IMR-90 (cell line): ENCODE measurements at regions not wholly inside any gene's neighbourhood (a gene's known extent, or its start where the extent isn't known, plus 50 kb on each side); places are given as distances from the start of the nearest gene placed in this dataset.

Experiments used
- ATAC-seq: fragments of 200-7000 bp; cut with Tn5 transposase; 2 replicates; pipeline ENCODE4 v1.9.1; 2020; ENCODE audit warnings: low read depth, mild to moderate bottlenecking, moderate library complexity
- BruUV-seq: library from RNA; stranded (reverse); fragments of 400-500 nt; replicated peaks from 2 replicates; lab custom pipeline; 2021; lab: Mats Ljungman, UMichigan
- CTCF ChIA-PET: fragments of 300-600 bp; formaldehyde crosslinking; extraction: SDS; loops from one replicate; lab custom pipeline; 2021; ENCODE audit warnings: antibody characterized with exemption; lab: Yijun Ruan, JAX
- POLR2A ChIA-PET: fragments of 300-600 bp; sonication (Branson Sonifier 250); formaldehyde crosslinking; loops from one replicate; lab custom pipeline; 2022; ENCODE audit warnings: antibody characterized with exemption; ENCODE audit not compliant: unreplicated experiment; lab: Charles Lee
- DNase-seq: peaks from one replicate; pipeline ENCODE4 v3.0.0; 2013
- H2AFZ ChIP-seq: replicated peaks from 2 replicates; pipeline ENCODE3; 2013; ENCODE audit warnings: low read length, mild to moderate bottlenecking; ENCODE audit not compliant: poor library complexity
- H2AK5ac ChIP-seq: 2 replicates; pipeline ENCODE4 v1.6.1; 2013; ENCODE audit warnings: low read depth, low read length, inconsistent platforms
- H2AK9ac ChIP-seq: replicated peaks from 2 replicates; pipeline ENCODE3; 2013; ENCODE audit warnings: mild to moderate bottlenecking, low read depth, low read length, moderate library complexity; ENCODE audit not compliant: poor library complexity
- H2BK120ac ChIP-seq: 2 replicates; pipeline ENCODE4 v1.6.1; 2013; ENCODE audit warnings: low read depth, low read length, inconsistent platforms
- H2BK15ac ChIP-seq: 3 replicates; pipeline ENCODE4 v1.6.1; 2013; ENCODE audit warnings: low read depth, low read length, inconsistent platforms
- H2BK20ac ChIP-seq: 2 replicates; pipeline ENCODE4 v1.6.1; 2013; ENCODE audit warnings: low read depth, mild to moderate bottlenecking, inconsistent platforms, low read length, moderate library complexity
- H2BK5ac ChIP-seq: 2 replicates; pipeline ENCODE4 v1.6.1; 2013; ENCODE audit warnings: mild to moderate bottlenecking, low read depth, low read length, inconsistent platforms; ENCODE audit not compliant: poor library complexity, severe bottlenecking
- H3K14ac ChIP-seq: replicated peaks from 2 replicates; pipeline ENCODE4 v1.6.1; 2013; ENCODE audit warnings: low read depth, low read length, inconsistent platforms
- H3K18ac ChIP-seq: 2 replicates; pipeline ENCODE4 v1.6.1; 2013; ENCODE audit warnings: low read depth, low read length, control low read depth
- H3K23ac ChIP-seq: 2 replicates; pipeline ENCODE4 v1.6.1; 2013; ENCODE audit warnings: low read depth, low read length, inconsistent platforms
- H3K27ac ChIP-seq: 2 replicates; pipeline ENCODE4 v1.5.1; 2013; ENCODE audit warnings: mild to moderate bottlenecking, control low read depth, low read length; ENCODE audit not compliant: insufficient read depth
- H3K27me3 ChIP-seq: 2 replicates; pipeline ENCODE4 v1.6.1; 2013; ENCODE audit warnings: low read length; ENCODE audit not compliant: control insufficient read depth, insufficient read depth
- H3K36me3 ChIP-seq: 2 replicates; pipeline ENCODE4 v1.6.1; 2013; ENCODE audit warnings: low read length, mixed read lengths; ENCODE audit not compliant: control insufficient read depth, insufficient read depth
- H3K4ac ChIP-seq: 2 replicates; pipeline ENCODE4 v1.6.1; 2013; ENCODE audit warnings: low read depth, low read length, inconsistent platforms
- H3K4me1 ChIP-seq: 2 replicates; pipeline ENCODE4 v1.6.1; 2013; ENCODE audit warnings: low read length, mixed read lengths; ENCODE audit not compliant: control insufficient read depth, insufficient read depth
- H3K4me2 ChIP-seq: 2 replicates; pipeline ENCODE4 v1.6.1; 2013; ENCODE audit warnings: low read depth, mild to moderate bottlenecking, control low read depth, low read length, moderate library complexity
- H3K4me3 ChIP-seq: 2 replicates; pipeline ENCODE4 v1.5.1; 2013; ENCODE audit warnings: low read depth, mild to moderate bottlenecking, control low read depth, low read length, moderate library complexity; ENCODE audit not compliant: insufficient read depth
- H3K56ac ChIP-seq: 2 replicates; pipeline ENCODE4 v1.6.1; 2013; ENCODE audit warnings: low read length, inconsistent platforms; ENCODE audit not compliant: insufficient read depth; ENCODE audit errors: extremely low read depth
- H3K79me1 ChIP-seq, 2 experiments: 2 replicates each; pipeline ENCODE4 v1.6.1; 2013; ENCODE audit warnings: low read length in 2 of 2, inconsistent platforms in 1 of 2, low read depth in 1 of 2
- H3K9ac ChIP-seq: 2 replicates; pipeline ENCODE4 v1.6.1; 2013; ENCODE audit warnings: low read depth, low read length, control low read depth
- H3K9me1 ChIP-seq: 2 replicates; pipeline ENCODE4 v1.6.1; 2013; ENCODE audit warnings: low read length, inconsistent platforms; ENCODE audit not compliant: insufficient read depth
- H3K9me3 ChIP-seq: 2 replicates; pipeline ENCODE4 v1.6.1; 2013; ENCODE audit warnings: low read length; ENCODE audit not compliant: control insufficient read depth, insufficient read depth
- H4K20me1 ChIP-seq: 2 replicates; pipeline ENCODE4 v1.6.1; 2013; ENCODE audit warnings: low read length, inconsistent platforms; ENCODE audit not compliant: insufficient read depth
- H4K5ac ChIP-seq: 2 replicates; pipeline ENCODE4 v1.6.1; 2013; ENCODE audit warnings: mild to moderate bottlenecking, low read depth, low read length, control low read depth
- H4K8ac ChIP-seq, 2 experiments: 2 replicates each; pipeline ENCODE4 v1.6.1; 2013; ENCODE audit warnings: low read depth in 2 of 2, low read length in 2 of 2, control low read depth in 1 of 2, inconsistent platforms in 1 of 2
- H4K91ac ChIP-seq: 2 replicates; pipeline ENCODE4 v1.6.1; 2013; ENCODE audit warnings: low read depth, low read length, inconsistent platforms; ENCODE audit not compliant: insufficient read depth
- CEBPB ChIP-seq: IDR thresholded peaks from 2 replicates; pipeline ENCODE4 v1.6.1; 2012; ENCODE audit warnings: low read depth, low read length, improper control_type of control experiment
- CHD1 ChIP-seq: IDR thresholded peaks from 2 replicates; pipeline ENCODE4 v1.6.1; 2012; ENCODE audit warnings: low read depth, low read length, improper control_type of control experiment
- MAZ ChIP-seq: IDR thresholded peaks from 2 replicates; pipeline ENCODE4 v1.6.1; 2012; ENCODE audit warnings: low read depth, mild to moderate bottlenecking, low read length, improper control_type of control experiment, moderate library complexity, borderline replicate concordance
- RAD21 ChIP-seq: IDR thresholded peaks from 2 replicates; pipeline ENCODE4 v1.6.1; 2012; ENCODE audit warnings: low read length, improper control_type of control experiment
- whole genome bisulfite sequencing, 2 experiments: methylation state at CpG; one replicate each; pipeline versions ENCODE4 v1.1.5 to v1.1.7; 2013; ENCODE audit warnings: missing lambda C conversion rate in 2 of 2; ENCODE audit not compliant: insufficient read length in 1 of 2; ENCODE audit errors: extremely low coverage in 2 of 2; 5-methylcytosine and 5-hydroxymethylcytosine counted together
- dilution Hi-C: fragments of 300-500 bp; cut with HindIII; formaldehyde crosslinking; loops from one replicate; pipeline ENCODE4 v1.14.3; 2018; ENCODE audit warnings: low sequenced_read_pairs; ENCODE audit not compliant: unreplicated experiment
- in situ Hi-C: fragments of 300-500 bp; cut with MboI; formaldehyde crosslinking; loops from 3 replicates; pipeline ENCODE4 v1.14.3; 2019; ENCODE audit warnings: low sequenced_read_pairs, inconsistent platforms, mixed read lengths
- intact Hi-C: fragments of 100-400 bp; cut with micrococcal nuclease; formaldehyde crosslinking; loops from 2 replicates; pipeline ENCODE4 v1.10.0; 2022
- TF ChIP-seq, protein P1 (sequence below): fragments of 150-350 bp; IDR thresholded peaks from 2 replicates; pipeline ENCODE4 v1.6.1; 2017; ENCODE audit warnings: mild to moderate bottlenecking, antibody characterized with exemption, low read length, low read depth

DNA sequence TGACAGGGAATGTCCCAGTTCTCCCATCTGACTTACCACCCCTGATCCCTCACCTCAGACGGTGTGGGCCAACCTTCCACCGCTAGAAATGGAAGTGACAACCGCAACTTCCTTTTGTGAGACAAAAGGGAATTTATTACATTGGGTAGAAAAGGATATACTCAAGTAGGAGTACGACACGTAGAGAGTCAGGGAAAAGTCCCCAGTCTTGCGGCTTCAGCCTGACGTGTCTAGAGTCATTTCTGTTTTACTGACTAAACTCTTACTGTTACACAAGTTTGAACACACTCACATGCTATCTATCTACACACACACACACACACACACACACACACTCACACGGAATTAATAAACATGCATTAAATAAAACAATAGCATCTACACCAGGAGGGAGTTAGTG is 178.9 kb downstream of the COPRS start:
- Histone ChIP-seq H3K79me1 (no peaks in the 10 kb centered on the region), H3K4me1 (peaks cover 5% of the 10 kb centered on the region), H3K4ac (no peak overlapping the region), H4K91ac (no peak overlapping the region), H4K8ac (no peak overlapping the region), H2AFZ (no peak overlapping the region), H4K20me1 (no peaks in the 10 kb centered on the region), H2BK5ac (no peak overlapping the region), H3K18ac (no peak overlapping the region), H3K9ac (no peak overlapping the region), H3K4me2 (no peak overlapping the region), H3K9me3 (no peaks in the 10 kb centered on the region), H2AK9ac (no peak overlapping the region), H4K5ac (no peak overlapping the region), H2AK5ac (no peak overlapping the region), H3K14ac (0 out of 2 replicates have a peak overlapping the region, but pooled peaks have one; percentile 8), H3K23ac (no peak overlapping the region), H3K36me3 (no peaks in the 10 kb centered on the region), H2BK15ac (no peak overlapping the region), H3K56ac (no peak overlapping the region), H3K9me1 (0 out of 2 replicates have a peak, but pooled peaks cover 3% of the 10 kb centered on the region), H3K27ac (no peak overlapping the region), H3K4me3 (no peak overlapping the region), H3K27me3 (peaks cover 3% of the 10 kb centered on the region; the same call in 1 of the 2 replicates), H2BK20ac (no peak overlapping the region), H2BK120ac (no peak overlapping the region)
- no peak for DNase-seq
- intact Hi-C loops: loop anchor here (5.0 kb wide), 1 partner anchor 33 kb away; no protein-coding TSS in a partner anchor
- POLR2A ChIA-PET: no interaction called here
- ATAC-seq: no peak
- dilution Hi-C loops: no loop called here
- in situ Hi-C loops: no loop called here
- no CpG with 5 or more reads among the region's 8 CpGs for WGBS, 2 experiments
- CTCF ChIA-PET: no interaction called here
- BruUV-seq: no TSS peak
- TF ChIP-seq, protein P1, sequence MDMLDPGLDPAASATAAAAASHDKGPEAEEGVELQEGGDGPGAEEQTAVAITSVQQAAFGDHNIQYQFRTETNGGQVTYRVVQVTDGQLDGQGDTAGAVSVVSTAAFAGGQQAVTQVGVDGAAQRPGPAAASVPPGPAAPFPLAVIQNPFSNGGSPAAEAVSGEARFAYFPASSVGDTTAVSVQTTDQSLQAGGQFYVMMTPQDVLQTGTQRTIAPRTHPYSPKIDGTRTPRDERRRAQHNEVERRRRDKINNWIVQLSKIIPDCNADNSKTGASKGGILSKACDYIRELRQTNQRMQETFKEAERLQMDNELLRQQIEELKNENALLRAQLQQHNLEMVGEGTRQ: no peak
- no peak for TF ChIP-seq CHD1
- TF ChIP-seq MAZ: no peak
- no peak for TF ChIP-seq RAD21
- TF ChIP-seq CEBPB: no peak
